OCI-LY3 (cell line): ENCODE measurements at regions not wholly inside any gene's neighbourhood (a gene's known extent, or its start where the extent isn't known, plus 50 kb on each side); places are given as distances from the start of the nearest gene placed in this dataset.

Source experiments
- CTCF ChIP-seq: fragments of 200-600, 300-600 bp; sonication (generic); IDR thresholded peaks from 2 replicates; pipeline ENCODE4 v1.5.1; 2014; ENCODE audit warnings: antibody characterized with exemption, low read length, low read depth
- EZH2phosphoT487 ChIP-seq: fragments of 200-600 bp; shearing (Covaris generic); IDR thresholded peaks from 2 replicates; pipeline ENCODE4 v1.6.1; 2018; ENCODE audit warnings: antibody characterized with exemption, mixed run types, low read depth

DNA sequence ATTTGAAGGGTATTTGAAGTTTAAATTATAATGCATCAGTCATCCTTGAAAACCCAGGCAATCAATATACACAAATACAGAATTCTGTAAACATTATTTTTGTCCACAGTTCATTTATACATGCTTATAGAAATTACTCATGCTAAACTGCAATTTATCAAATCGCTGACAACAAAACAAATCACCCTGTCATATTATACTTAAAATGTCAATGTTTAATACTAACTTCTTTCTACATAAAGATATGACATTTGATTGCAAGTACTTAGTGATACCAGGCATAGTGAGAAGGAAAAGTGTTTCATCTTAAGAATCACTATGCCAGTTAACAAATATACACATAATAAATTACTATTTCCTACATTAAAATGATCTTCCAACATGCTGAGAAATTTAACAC lies 232.0 kb downstream of the PCDH20 start:
- TF ChIP-seq CTCF (no peak), EZH2phosphoT487 (no peak)
